GM19372 (cell line): ENCODE measurements at regions not wholly inside any gene's neighbourhood (a gene's known extent, or its start where the extent isn't known, plus 50 kb on each side); places are given as distances from the start of the nearest gene placed in this dataset.

Experiments used
- ATAC-seq: cut with Tn5 transposase; IDR thresholded peaks from one replicate; pipeline ENCODE4 v1.9.1; 2021; ENCODE audit warnings: mild to moderate bottlenecking, low read depth, moderate library complexity; ENCODE audit not compliant: unreplicated experiment

DNA sequence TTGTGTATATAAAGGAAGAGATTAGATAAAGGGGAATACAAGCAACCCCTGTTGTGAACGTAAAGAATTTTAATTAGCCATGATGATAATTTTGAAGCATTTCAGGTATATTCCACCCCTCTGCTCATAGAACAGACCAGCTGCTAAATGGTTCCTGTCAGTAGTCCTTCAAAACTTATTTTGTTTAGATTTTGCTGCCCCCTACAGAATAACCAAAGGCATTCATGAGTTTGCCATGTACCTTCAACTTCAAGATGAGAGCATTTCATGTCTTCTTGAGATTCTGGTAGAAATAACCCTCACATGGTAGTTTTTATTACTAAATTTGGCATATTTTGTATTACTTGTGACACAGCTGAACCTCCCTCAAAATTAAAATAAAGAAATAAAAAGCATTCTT, 1586.7 kb downstream of the HACE1 start:
- ATAC-seq: no peak

GRCh38 chr6:103269581-103269980, 1590.1 kb downstream of the HACE1 start:
- no peak for ATAC-seq

- no peak for ATAC-seq
These were observed 1591.4 kb downstream of the HACE1 start for GRCh38 chr6:103268335-103268734.

- ATAC-seq: no peak
These were observed 1595.7 kb downstream of the HACE1 start for GRCh38 chr6:103264020-103264419.

DNA sequence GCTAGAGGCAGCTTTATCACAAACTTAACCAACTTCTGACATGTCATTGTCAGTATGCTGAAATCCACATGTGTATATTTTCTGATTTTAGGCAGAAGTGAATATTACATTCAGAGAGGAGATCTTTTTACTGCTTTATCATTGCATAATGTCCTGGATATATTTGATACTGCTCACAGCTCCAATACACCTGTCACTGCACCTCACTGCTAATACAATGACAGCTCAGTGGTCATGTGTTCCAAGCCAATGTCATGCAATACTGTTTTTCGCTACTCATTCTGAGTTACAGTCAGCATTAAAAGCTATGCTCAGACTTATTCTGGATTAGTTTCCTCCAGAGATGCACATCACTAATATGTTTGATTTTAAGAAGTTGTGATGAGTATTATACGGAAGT, 1604.6 kb downstream of the HACE1 start:
- no peak for ATAC-seq

DNA sequence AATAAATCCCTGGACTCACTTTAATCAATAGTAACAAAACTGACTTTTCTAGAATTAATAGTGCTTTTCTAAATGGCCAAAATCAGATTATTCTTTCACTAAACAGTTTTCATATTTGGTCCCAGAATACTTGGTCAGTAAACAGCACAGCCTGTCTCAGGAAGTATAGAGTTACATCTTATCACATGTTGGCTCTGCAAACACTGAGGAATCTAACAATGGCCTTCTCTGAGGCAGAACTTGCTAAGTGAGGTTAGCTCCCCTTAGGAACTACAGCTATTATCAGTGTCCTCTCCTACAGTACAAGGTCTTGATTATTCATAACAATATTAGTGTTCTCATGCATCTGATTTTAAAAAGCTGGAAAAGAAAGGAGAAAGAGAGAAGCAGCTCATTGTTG, 1622.8 kb downstream of the HACE1 start:
- ATAC-seq: no peak

DNA sequence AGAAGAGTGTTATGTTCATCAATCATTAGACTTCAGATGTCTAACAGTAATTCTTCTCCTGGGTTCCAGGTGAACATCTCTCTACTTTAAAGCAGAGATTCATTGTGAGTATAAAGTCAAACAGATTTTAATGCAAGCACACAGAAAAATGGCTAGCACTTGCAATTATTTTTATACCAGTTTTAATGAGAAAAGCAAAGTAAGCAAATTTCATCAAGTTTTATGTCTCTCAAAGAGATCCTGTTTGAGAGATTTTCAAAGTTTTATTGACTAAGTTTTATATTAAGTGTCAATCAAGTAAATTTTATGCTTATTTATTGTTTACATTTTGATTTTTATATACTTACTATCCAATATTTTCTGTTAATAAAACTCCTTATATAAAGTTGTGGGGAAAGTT, 1628.5 kb downstream of the HACE1 start:
- ATAC-seq: no peak

DNA sequence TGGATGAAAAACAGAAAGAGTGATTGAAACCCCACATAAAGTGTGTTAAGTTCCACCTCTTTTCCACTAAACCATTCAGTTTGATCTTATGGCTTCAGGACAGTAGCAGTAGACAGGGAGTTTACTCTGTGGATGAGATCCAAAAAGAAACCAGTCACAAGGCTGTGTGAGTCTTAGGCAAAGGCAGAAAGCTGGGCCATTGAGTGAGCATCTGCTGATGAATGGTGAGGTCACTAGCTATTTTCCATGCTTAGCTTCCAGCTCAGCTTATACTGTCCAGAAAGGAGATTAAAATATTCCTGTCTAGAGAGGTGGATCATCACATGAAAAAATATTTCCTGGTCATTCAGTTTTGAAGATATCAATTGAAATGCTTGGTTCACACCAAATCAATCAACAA, 1643.9 kb downstream of the HACE1 start:
- ATAC-seq: no peak

DNA sequence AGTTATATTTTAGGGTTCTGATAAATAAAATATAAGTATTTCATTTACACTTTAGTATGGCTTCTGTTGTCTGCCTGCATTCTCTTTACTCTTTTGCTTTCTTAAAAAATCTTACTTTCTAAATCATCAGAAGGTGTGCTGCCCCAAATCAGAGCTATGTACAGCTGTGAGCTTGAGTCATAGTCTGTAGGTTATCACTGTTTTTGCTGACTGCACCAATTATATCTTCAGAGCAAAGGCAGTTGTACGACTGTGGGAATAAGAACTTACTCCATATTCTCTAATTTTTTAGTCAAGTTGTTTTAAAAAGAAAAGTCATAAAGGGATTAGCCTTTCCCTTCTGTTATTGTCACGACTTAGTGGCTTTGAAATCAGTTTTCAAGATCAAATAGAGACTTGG, 1649.0 kb downstream of the HACE1 start:
- ATAC-seq: no peak

DNA sequence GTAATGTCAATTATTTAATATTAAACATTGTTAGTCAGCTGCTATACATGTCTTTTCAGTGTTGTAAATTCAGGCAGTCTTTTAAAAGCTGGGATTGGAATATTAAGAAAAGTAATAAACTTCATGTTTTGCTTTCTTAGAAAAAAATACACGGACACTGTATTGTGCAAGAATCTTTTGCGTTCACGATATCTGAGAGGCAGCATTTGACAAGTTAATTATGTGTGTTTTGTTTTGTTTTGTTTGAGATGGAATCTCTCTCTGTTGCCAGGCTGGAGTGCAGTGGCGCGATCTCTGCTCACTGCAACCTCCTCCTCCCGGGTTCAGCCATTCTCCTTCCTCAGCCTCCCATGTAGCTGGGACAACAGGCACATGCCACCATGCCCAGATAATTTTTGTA, 1661.3 kb downstream of the HACE1 start:
- ATAC-seq: no peak

- ATAC-seq: no peak
These were observed 1666.3 kb downstream of the HACE1 start for GRCh38 chr6:103193413-103193812.

DNA sequence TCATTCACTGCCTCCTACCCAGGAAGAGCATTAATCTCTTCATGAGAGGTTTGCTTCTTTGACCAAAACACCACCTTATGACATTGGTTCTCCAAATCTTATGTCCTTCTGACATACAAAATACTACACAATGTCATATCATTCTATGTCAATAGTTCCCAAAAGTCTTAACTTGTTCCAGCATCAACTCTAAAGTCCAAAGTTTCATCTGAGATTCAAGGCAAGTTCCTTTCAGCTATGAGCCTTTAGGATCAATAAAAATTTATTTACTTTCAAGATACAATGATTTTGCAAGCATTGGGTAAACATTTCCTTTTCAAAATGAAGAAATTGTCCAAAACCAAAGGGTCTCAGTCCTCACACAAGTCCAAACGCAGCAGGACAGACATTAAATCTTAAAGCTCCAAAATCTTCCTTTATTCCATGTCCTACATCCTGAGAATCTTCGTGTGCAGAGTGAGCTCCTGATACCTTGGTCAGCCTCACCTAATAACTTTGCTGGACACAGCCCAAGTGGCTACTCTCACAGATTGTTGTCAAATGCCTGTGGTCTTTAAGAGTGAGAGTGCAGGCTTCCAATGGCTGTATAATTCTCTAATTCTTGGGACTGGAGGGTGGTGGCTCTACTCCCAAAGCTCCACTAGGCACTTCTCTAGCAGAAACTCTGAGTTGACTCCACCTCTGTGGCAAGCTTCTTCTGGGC, 1668.2 kb downstream of the HACE1 start:
- ATAC-seq: no peak

DNA sequence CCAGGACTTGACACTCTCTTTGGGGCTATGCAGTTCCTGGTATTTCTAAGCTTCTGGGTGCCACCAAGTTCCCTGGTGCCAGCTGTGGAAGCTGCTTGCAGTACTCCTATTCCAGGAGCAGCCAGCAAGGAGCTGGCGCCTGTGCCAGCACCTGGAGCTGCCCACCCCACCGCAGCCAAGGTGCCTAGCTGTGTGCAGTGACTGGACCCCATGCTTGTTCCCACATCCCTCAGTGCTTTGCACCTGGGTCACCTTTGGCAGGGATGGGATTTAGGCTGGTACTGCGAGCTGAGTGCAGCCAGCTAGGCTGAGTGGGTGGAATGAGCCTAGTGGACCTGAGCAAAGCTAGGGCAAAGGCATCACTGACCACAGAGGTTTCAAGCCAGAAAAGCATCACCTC, 1674.9 kb downstream of the HACE1 start:
- no peak for ATAC-seq

DNA sequence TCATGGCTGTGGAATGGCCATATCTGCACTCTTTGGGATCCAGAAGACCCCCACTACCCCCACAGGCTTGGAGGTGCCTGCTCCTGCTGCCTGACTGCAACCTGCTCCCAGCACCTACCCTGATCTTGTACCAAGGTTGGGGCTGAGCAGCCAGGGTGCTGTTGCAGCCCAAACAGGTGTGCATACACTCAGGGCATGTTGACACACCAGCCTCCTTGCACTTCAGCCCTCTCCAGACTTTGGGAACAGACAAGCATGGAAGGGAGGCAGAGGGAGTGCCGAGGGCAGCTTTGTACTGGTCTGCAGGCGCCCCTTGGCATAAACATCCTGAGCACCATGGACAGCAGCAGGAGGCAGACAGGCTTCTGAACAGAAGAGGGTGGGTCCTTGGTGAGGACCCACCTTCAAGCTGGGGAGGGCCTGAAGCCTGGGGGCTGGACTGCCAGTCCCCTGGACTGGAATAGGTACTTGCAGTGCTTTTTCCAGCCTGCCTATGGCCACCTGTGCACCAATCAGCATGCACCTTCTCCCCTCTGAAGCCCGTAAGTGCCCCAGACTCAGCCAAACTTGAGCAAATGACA, 1675.8 kb downstream of the HACE1 start:
- no peak for ATAC-seq

DNA sequence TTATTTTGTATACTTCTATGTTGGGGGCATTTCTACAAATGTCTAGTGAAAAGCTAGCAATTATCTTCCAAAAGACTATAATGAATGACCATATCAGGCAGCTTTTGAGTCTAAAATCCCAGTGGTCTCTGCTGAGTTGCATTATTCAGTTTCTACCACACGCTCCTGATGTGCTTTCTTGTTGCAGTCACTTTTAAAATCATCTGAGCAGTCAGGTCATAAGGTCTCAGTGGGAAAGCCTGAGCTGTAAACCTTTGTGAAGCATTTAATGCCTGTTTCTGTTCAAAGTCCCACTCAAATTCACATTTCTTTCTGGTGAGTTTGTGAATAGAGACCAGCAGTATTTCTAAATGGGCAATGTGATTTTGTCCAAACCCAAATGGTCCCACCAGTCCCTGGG, 1681.5 kb downstream of the HACE1 start:
- no peak for ATAC-seq

GRCh38 chr6:103177791-103178190, 1681.9 kb downstream of the HACE1 start:
- no peak for ATAC-seq

- ATAC-seq: no peak
These were observed 1684.7 kb downstream of the HACE1 start for GRCh38 chr6:103175056-103175455.

DNA sequence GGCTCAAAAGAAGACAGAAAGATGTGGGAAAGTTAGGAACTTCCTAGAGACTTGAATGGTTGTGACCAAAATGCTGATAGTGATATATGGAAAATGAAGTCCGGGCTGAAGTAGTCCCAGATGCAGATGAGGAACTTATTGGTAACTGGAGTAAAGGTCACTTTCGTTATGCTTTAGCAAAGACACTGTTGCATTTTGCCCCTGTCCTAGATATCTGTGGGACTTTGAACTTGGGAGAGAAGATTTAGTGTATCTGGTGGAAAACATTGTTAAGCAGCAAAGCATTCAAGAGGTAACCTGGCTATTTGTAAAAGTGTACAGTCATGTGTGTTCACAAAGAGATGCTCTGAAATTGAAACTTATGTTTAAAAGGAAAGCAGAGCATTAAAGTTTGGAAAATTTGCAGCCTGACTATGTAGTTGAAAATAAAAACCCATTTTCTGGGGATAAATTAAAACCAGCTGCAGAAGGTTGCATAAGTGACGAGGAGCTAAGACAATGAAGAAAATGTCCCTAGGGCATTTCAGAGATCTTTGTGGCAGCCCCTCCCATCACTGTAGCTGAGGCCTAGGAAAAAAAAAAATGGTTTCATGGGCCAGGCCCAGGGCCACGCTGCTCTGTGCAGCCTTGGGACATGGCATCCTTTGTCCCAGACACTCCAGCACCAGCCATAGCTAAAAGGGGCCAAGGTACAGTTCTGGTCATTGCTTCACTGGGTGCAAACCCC, 1692.2 kb downstream of the HACE1 start:
- no peak for ATAC-seq

- ATAC-seq: no peak
These were observed 1704.7 kb downstream of the HACE1 start for GRCh38 chr6:103154779-103155572.

DNA sequence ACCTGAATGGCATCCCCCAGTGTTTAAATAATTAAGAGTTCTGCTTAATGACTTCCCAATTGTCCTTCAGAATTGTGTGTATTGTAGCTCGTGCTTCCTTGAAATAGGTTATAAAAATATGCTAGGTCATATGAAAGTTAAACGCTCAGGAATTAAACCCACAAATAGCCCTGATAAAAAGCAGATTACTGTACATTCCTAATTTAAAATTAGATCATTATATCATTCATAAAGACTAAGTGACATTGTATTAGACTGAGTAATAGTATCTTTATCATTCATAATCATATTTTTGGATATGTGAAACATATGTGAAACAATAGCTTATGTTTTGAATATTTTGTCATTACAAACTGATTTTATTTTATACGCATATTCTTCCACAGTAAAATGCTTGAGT, 1706.7 kb downstream of the HACE1 start:
- no peak for ATAC-seq

GRCh38 chr6:103142902-103143301, 1716.8 kb downstream of the HACE1 start:
- no peak for ATAC-seq
